ENCODE measurements at regions not wholly inside any gene's neighbourhood (a gene's known extent, or its start where the extent isn't known, plus 50 kb on each side); places are given as distances from the start of the nearest gene placed in this dataset.

DNA sequence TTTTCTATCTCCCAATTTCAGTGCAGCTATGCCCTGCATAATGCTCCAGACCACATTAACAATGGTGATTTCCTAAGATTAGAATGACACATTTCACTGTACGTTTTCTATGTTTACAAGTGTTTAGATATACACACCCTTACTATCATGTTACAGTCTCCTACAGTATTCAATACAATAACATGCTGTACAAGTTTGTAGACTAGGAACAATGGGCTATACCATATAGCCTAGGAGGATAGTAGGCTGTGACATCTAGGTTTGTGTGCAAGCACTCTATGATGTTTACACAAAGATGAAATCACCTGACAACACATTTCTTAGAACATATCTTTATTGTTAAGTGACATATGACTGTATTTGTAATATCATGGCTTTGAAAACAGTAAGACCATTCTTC lies 1435.6 kb upstream of the NUDT12 start:
- ATAC-seq (ENCODE audit: low FRiP score) = no peak
- Histone ChIP-seq H3K36me3 (ENCODE audit: control insufficient read depth in 1 of 2, insufficient read depth in 2 of 2, low read length in 1 of 2) (no peaks in the 10 kb centered on the region), H3K27me3 (ENCODE audit: control insufficient read depth in 1 of 2, insufficient read depth in 2 of 2, low read length in 1 of 2) (no peaks in the 10 kb centered on the region), H3K27ac (ENCODE audit: low read depth in 1 of 2, low read length in 2 of 2) (no peak overlapping the region), H3K9me3 (ENCODE audit: control insufficient read depth, low read length) (no peaks in the 10 kb centered on the region), H3K4me3 (ENCODE audit: low read length in 2 of 2) (no peak overlapping the region), H3K4me1 (ENCODE audit: control insufficient read depth in 1 of 2, insufficient read depth in 2 of 2, low read length in 2 of 2) (no peaks in the 10 kb centered on the region)
- no peak for DNase-seq
- intact Hi-C loops (cut with DNase I) = no loop called here
- WGBS, 2 donors = 72 to 78% methylated on average over 1 of the region's 1 CpG

DNA sequence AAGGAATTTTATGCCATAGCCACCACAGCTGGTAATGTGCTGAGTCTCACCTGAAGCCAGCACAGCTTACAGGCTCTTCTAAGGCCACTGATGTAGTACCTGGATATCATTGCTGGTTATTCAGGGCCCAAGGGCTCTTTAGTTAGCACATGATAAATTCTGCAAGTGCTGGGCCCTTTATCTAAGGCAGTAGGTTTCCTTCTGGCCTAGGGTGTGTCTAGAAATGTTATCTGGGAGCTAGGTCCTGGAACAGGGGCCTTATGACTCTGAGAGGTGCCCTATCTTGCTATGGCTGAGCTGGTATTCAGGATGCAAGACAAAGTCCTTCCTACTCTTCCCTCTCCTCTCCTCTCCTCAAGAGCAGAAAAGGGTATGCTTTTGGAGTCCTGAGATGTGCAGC lies 1424.5 kb upstream of the NUDT12 start:
- no peaks in the 10 kb centered on the region for H3K9me3 ChIP-seq (ENCODE audit: control insufficient read depth, low read length)
- H3K27ac ChIP-seq (ENCODE audit: low read depth in 1 of 2, low read length in 2 of 2) = no peak overlapping the region
- intact Hi-C loops (cut with DNase I) = no loop called here
- H3K27me3 ChIP-seq (ENCODE audit: control insufficient read depth in 1 of 2, insufficient read depth in 2 of 2, low read length in 1 of 2) = no peaks in the 10 kb centered on the region
- DNase-seq (no peak), ATAC-seq (ENCODE audit: low FRiP score) (no peak)
- no peaks in the 10 kb centered on the region for H3K36me3 ChIP-seq (ENCODE audit: control insufficient read depth in 1 of 2, insufficient read depth in 2 of 2, low read length in 1 of 2)
- H3K4me1 ChIP-seq (ENCODE audit: control insufficient read depth in 1 of 2, insufficient read depth in 2 of 2, low read length in 2 of 2) = no peaks in the 10 kb centered on the region
- H3K4me3 ChIP-seq (ENCODE audit: low read length in 2 of 2) = no peak overlapping the region

DNA sequence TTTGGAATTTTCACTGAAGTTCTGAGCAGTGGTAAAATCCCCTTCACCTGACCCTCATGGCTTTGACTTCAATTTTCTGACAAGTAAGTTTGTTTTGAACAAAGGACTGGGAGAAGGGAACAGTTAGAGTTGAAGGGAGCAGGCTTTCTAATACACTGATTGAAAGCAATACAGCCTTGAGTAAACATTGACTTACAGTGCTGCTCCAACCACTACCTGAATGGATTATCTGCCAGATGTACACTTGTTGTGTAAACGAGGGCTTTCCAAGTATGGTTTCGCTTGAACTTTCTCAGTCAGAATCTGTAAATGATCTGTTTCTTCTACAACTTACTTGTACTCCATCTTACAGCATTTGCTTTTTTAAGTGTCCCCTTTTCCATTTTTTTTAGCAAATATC lies 1414.9 kb upstream of the NUDT12 start:
- peaks cover 0 to 2% of the 10 kb centered on the region in 2 donors for H3K4me1 ChIP-seq (ENCODE audit: control insufficient read depth in 1 of 2, insufficient read depth in 2 of 2, low read length in 2 of 2)
- H3K9me3 ChIP-seq (ENCODE audit: control insufficient read depth, low read length) = no peaks in the 10 kb centered on the region
- ATAC-seq (ENCODE audit: low FRiP score) = no peak
- H3K36me3 ChIP-seq (ENCODE audit: control insufficient read depth in 1 of 2, insufficient read depth in 2 of 2, low read length in 1 of 2) = no peaks in the 10 kb centered on the region
- H3K27me3 ChIP-seq (ENCODE audit: control insufficient read depth in 1 of 2, insufficient read depth in 2 of 2, low read length in 1 of 2) = no peaks in the 10 kb centered on the region
- H3K4me3 ChIP-seq (ENCODE audit: low read length in 2 of 2) = no peak overlapping the region
- no peak for DNase-seq
- H3K27ac ChIP-seq (ENCODE audit: low read depth in 1 of 2, low read length in 2 of 2) = no peak overlapping the region
- WGBS, 2 donors = 60 to 73% methylated on average over 2 of the region's 2 CpGs
- intact Hi-C loops (cut with DNase I) = no loop called here

DNA sequence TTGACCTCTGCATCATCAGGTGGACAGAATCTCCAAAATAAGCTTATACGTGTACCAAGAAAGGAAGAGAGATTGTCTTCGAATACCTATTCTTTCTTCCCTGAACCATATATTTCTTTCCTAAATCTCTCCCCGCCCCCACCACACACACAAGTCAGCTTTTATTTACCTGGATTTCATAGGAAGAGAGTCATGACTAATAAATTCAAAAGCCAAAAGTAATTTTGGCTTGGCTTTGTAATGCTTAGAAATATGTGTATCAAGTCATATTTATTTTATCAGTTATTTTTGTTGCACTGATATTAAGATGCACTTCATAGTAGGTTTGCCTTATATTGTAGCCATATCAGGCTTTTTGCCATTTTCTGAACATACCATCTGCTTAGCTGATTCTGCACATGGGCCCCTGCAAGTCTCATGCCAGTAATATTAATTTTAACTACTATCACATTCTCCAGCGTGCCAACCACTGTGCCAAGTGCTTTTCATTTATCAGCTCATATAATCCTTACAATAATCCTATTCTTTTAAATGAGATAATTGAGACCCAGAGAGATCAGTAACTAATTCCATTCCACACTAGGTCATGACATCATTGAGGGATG lies 1405.3 kb upstream of the NUDT12 start:
- DNase-seq (no peak), ATAC-seq (ENCODE audit: low FRiP score) (no peak)
- no peak overlapping the region for H3K27ac ChIP-seq (ENCODE audit: low read depth in 1 of 2, low read length in 2 of 2)
- no peaks in the 10 kb centered on the region for H3K27me3 ChIP-seq (ENCODE audit: control insufficient read depth in 1 of 2, insufficient read depth in 2 of 2, low read length in 1 of 2)
- intact Hi-C loops (cut with DNase I) = no loop called here
- no peaks in the 10 kb centered on the region for H3K9me3 ChIP-seq (ENCODE audit: control insufficient read depth, low read length)
- H3K4me1 ChIP-seq (ENCODE audit: control insufficient read depth in 1 of 2, insufficient read depth in 2 of 2, low read length in 2 of 2) = no peaks in the 10 kb centered on the region
- H3K4me3 ChIP-seq (ENCODE audit: low read length in 2 of 2) = no peak overlapping the region
- WGBS, 2 donors = 91 to 93% methylated on average over 4 of the region's 4 CpGs
- H3K36me3 ChIP-seq (ENCODE audit: control insufficient read depth in 1 of 2, insufficient read depth in 2 of 2, low read length in 1 of 2) = no peaks in the 10 kb centered on the region

DNA sequence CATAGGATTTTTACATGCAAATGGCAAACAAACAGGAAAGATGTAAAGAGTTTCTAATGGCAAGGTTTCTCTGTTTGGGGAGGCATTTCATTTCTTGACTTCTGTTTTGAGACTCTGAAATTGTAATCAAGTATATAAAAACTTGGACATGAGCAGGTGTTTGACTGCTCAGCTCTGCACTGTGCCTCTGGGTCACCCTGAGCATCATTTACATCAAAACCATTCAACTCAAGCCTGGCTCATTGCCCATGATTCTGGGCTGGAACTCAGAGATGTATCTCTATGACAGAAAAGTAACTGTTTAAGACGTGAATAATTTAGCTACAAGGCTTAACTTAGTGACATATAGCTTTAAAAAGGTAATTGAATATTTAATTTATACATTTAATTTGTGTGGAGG lies 1402.4 kb upstream of the NUDT12 start:
- no peak for DNase-seq
- Histone ChIP-seq H3K27ac (ENCODE audit: low read depth in 1 of 2, low read length in 2 of 2) (no peak overlapping the region), H3K27me3 (ENCODE audit: control insufficient read depth in 1 of 2, insufficient read depth in 2 of 2, low read length in 1 of 2) (no peaks in the 10 kb centered on the region), H3K4me1 (ENCODE audit: control insufficient read depth in 1 of 2, insufficient read depth in 2 of 2, low read length in 2 of 2) (no peaks in the 10 kb centered on the region), H3K4me3 (ENCODE audit: low read length in 2 of 2) (no peak overlapping the region), H3K36me3 (ENCODE audit: control insufficient read depth in 1 of 2, insufficient read depth in 2 of 2, low read length in 1 of 2) (no peaks in the 10 kb centered on the region), H3K9me3 (ENCODE audit: control insufficient read depth, low read length) (no peaks in the 10 kb centered on the region)
- intact Hi-C loops (cut with DNase I) = no loop called here
- WGBS, 2 donors = 61 to 67% methylated on average over 1 of the region's 1 CpG
- no peak for ATAC-seq (ENCODE audit: low FRiP score)

DNA sequence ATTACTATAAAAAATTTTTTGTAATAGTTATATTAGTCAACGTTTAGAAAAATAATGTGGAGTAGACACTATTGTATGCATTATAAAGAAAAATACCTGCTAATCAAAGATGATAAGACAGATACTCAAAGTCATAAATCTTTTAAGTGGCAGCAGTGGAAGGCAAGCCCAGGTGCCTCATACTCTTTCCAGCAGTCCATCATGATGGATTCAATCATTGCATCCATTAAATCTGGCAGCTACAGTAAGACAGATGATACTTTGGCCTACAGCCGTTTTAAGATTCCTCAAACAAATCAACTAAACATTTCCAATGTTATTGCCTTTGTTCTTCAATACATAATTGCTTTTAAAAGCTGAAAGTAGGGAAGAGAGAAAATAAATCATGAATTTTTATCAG lies 1392.9 kb upstream of the NUDT12 start:
- DNase-seq (no peak), ATAC-seq (ENCODE audit: low FRiP score) (no peak)
- Histone ChIP-seq H3K36me3 (ENCODE audit: control insufficient read depth in 1 of 2, insufficient read depth in 2 of 2, low read length in 1 of 2) (no peaks in the 10 kb centered on the region), H3K4me3 (ENCODE audit: low read length in 2 of 2) (no peak overlapping the region), H3K4me1 (ENCODE audit: control insufficient read depth in 1 of 2, insufficient read depth in 2 of 2, low read length in 2 of 2) (no peaks in the 10 kb centered on the region), H3K9me3 (ENCODE audit: control insufficient read depth, low read length) (no peaks in the 10 kb centered on the region), H3K27ac (ENCODE audit: low read depth in 1 of 2, low read length in 2 of 2) (no peak overlapping the region), H3K27me3 (ENCODE audit: control insufficient read depth in 1 of 2, insufficient read depth in 2 of 2, low read length in 1 of 2) (no peaks in the 10 kb centered on the region)
- 50 to 54% methylated on average over 2 of the region's 2 CpGs for WGBS, 2 donors
- intact Hi-C loops (cut with DNase I) = no loop called here

DNA sequence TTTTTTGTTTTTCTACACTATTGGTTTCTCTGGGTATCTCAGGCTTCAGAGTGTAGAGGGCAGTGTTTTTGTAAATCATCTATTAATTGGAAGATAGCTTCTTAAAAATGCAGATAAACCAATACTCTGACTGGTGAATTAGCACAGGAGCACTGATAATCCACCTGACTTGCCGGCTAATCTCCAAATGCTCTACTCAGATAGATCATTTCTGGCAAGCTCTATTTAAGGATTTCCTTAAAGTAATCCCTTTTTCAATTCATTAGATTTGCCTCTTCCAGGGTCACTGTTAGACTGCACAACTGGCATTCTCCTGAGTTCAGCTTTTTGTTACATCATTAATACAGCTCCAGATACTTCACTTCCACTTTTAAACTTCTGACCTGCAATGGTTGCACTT lies 1390.3 kb upstream of the NUDT12 start:
- H3K27ac ChIP-seq (ENCODE audit: low read depth in 1 of 2, low read length in 2 of 2) = no peak overlapping the region
- no peak overlapping the region for H3K4me3 ChIP-seq (ENCODE audit: low read length in 2 of 2)
- no peaks in the 10 kb centered on the region for H3K4me1 ChIP-seq (ENCODE audit: control insufficient read depth in 1 of 2, insufficient read depth in 2 of 2, low read length in 2 of 2)
- intact Hi-C loops (cut with DNase I) = no loop called here
- DNase-seq (no peak), ATAC-seq (ENCODE audit: low FRiP score) (no peak)
- H3K27me3 ChIP-seq (ENCODE audit: control insufficient read depth in 1 of 2, insufficient read depth in 2 of 2, low read length in 1 of 2) = no peaks in the 10 kb centered on the region
- no peaks in the 10 kb centered on the region for H3K36me3 ChIP-seq (ENCODE audit: control insufficient read depth in 1 of 2, insufficient read depth in 2 of 2, low read length in 1 of 2)
- H3K9me3 ChIP-seq (ENCODE audit: control insufficient read depth, low read length) = no peaks in the 10 kb centered on the region
- WGBS, 2 donors = 99 to 100% methylated on average over 1 of the region's 1 CpG

DNA sequence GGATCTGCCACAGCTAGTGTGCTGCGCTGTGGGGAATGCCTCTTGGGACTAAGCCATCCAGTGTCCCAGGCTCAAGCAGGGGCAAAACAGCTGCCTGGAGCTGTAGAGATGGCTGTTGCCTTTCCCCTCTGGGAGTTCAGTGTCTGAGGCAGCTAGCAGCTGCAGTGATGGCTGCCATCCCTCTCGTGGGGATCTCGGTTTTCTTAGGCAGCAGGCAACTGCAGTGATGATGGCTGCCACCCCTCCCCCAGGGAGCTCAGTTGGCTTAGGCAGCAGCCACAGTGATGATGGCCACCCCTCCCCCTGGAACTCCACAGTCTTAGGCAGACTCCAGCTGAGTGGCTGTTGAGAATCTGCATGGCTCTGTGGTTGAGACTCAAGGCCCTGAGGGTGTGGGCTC lies 1389.2 kb upstream of the NUDT12 start:
- DNase-seq (no peak), ATAC-seq (ENCODE audit: low FRiP score) (no peak)
- Histone ChIP-seq H3K4me1 (ENCODE audit: control insufficient read depth in 1 of 2, insufficient read depth in 2 of 2, low read length in 2 of 2) (no peaks in the 10 kb centered on the region), H3K9me3 (ENCODE audit: control insufficient read depth, low read length) (no peaks in the 10 kb centered on the region), H3K36me3 (ENCODE audit: control insufficient read depth in 1 of 2, insufficient read depth in 2 of 2, low read length in 1 of 2) (no peaks in the 10 kb centered on the region), H3K4me3 (ENCODE audit: low read length in 2 of 2) (no peak overlapping the region), H3K27ac (ENCODE audit: low read depth in 1 of 2, low read length in 2 of 2) (no peak overlapping the region), H3K27me3 (ENCODE audit: control insufficient read depth in 1 of 2, insufficient read depth in 2 of 2, low read length in 1 of 2) (no peaks in the 10 kb centered on the region)
- WGBS, 2 donors = 83 to 85% methylated on average over 3 of the region's 3 CpGs
- intact Hi-C loops (cut with DNase I) = no loop called here

DNA sequence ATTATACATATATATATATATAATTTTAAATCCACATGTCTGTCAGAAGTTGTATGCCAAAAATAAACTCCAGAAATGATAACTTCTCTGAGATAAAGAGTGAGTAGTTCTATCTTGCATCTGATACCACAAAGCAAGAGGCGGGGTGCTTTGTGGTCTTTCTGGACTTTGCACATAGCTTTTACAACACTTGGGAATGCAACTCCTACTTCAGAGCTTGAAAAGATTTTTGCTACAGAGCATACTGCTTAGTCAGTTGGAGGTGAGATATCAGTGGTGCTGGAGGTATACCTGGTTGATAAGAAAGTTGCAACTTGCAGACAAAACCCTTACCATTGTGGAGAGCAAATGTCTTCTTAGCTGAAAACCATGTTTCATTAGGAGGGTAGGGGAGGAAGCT lies 1384.5 kb upstream of the NUDT12 start:
- no peaks in the 10 kb centered on the region for H3K36me3 ChIP-seq (ENCODE audit: control insufficient read depth in 1 of 2, insufficient read depth in 2 of 2, low read length in 1 of 2)
- no peak for ATAC-seq (ENCODE audit: low FRiP score)
- DNase-seq = no peak
- intact Hi-C loops (cut with DNase I) = no loop called here
- 81 to 92% methylated on average over 1 of the region's 1 CpG for WGBS, 2 donors
- H3K9me3 ChIP-seq (ENCODE audit: control insufficient read depth, low read length) = no peaks in the 10 kb centered on the region
- H3K4me1 ChIP-seq (ENCODE audit: control insufficient read depth in 1 of 2, insufficient read depth in 2 of 2, low read length in 2 of 2) = no peaks in the 10 kb centered on the region
- no peak overlapping the region for H3K4me3 ChIP-seq (ENCODE audit: low read length in 2 of 2)
- H3K27me3 ChIP-seq (ENCODE audit: control insufficient read depth in 1 of 2, insufficient read depth in 2 of 2, low read length in 1 of 2) = no peaks in the 10 kb centered on the region
- no peak overlapping the region for H3K27ac ChIP-seq (ENCODE audit: low read depth in 1 of 2, low read length in 2 of 2)

All from aorta (tissue), 5 donors.